ENCODE measurements at regions not wholly inside any gene's neighbourhood (a gene's known extent, or its start where the extent isn't known, plus 50 kb on each side); places are given as distances from the start of the nearest gene placed in this dataset.
"Not testable (repeated sequence)": the region's sequence is repeated elsewhere in the genome, so short reads cannot be mapped to it uniquely, and the experiment has no call there.

DNA sequence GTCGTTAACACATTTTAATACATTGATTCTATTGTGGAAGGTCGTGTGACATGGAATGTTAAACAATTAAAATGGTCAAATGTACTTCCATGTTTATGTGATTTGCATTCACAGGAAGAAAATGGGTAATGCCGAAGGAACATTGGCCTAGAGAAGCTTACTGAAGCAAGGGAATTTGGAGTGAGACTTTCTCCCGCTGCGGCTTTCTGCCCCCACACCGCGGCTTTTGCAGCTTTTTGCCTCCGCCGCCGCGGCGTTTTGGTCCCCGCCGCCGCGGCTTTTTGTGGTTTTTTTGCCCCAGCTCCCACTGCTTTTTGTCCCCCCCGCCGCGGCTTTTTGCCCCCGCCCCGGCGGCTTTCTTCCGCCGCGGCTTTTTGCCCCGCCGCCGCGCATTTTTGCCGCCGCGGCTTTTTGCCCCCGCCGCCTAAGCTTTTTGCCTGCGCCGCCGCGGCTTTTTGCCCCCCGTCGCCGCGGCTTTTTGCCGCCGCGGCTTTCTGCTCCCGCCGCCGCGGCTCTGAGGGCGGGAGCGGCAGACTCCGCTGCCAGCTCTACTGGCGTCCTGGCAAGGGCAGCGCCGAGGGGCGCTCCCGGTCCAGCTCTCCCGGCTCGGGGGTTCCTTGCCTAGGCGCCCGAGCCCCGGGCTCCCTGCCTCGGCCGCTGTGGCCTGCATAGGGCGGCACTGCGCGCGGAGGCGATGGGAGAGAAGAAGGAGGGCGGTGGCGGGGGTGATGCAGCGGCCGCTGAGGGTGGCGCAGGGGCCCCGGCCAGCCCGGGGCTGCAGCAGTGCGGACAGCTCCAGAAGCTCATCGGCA is 225.5 kb upstream of the VKORC1L1 start:
- TF ChIP-seq, protein P1, sequence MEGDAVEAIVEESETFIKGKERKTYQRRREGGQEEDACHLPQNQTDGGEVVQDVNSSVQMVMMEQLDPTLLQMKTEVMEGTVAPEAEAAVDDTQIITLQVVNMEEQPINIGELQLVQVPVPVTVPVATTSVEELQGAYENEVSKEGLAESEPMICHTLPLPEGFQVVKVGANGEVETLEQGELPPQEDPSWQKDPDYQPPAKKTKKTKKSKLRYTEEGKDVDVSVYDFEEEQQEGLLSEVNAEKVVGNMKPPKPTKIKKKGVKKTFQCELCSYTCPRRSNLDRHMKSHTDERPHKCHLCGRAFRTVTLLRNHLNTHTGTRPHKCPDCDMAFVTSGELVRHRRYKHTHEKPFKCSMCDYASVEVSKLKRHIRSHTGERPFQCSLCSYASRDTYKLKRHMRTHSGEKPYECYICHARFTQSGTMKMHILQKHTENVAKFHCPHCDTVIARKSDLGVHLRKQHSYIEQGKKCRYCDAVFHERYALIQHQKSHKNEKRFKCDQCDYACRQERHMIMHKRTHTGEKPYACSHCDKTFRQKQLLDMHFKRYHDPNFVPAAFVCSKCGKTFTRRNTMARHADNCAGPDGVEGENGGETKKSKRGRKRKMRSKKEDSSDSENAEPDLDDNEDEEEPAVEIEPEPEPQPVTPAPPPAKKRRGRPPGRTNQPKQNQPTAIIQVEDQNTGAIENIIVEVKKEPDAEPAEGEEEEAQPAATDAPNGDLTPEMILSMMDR (IDR thresholded peaks at IDR 0.05; ENCODE audit: low read length): not testable (repeated sequence)
- not testable (repeated sequence) for TF ChIP-seq EZH2 (IDR thresholded peaks at IDR 0.05; ENCODE audit: borderline replicate concordance, low read length)
